Transverse colon (tissue), 4 donors: ENCODE measurements at regions not wholly inside any gene's neighbourhood (a gene's known extent, or its start where the extent isn't known, plus 50 kb on each side); places are given as distances from the start of the nearest gene placed in this dataset.

Experiments used
- POLR2AphosphoS5 ChIP-seq, 3 donors: sonication (generic); formaldehyde crosslinking; IDR thresholded peaks; one replicate each; pipeline ENCODE4 v1.6.1; 2016; ENCODE audit warnings: antibody characterized with exemption in 3 of 3
- TF ChIP-seq, protein P1 (sequence below), 5 experiments: fragments of 200-600 bp in 3 of 5; fragments of 450-650 bp in 2 of 5; sonication (generic) in 3 of 5; IDR thresholded peaks; 1 replicate in 2 of 5; 2 replicates in 3 of 5; pipeline ENCODE4 v1.5.1; 2016 to 2017; ENCODE audit warnings: antibody characterized with exemption in 5 of 5, inconsistent platforms in 3 of 5, mild to moderate bottlenecking in 2 of 5, moderate library complexity in 1 of 5

DNA sequence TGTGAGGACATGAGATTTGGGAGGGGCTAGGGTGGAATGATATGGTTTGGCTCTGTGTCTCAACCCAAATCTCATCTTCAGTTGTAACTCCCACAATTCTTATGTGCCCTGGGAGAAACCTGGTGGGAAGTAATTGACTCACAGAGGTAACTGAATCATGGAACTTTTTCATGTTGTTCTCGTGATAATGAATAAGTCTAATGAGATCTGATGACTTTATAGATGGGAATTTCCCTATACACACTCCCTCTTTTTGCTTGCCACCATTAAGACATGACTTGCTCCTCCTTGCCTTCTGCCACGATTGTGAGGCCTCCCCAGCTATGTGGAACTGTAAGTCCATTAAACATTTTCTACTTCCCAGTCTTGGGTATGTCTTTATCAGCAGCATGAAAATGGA is 253.2 kb upstream of the GK2 start:
- TF ChIP-seq, protein P1, sequence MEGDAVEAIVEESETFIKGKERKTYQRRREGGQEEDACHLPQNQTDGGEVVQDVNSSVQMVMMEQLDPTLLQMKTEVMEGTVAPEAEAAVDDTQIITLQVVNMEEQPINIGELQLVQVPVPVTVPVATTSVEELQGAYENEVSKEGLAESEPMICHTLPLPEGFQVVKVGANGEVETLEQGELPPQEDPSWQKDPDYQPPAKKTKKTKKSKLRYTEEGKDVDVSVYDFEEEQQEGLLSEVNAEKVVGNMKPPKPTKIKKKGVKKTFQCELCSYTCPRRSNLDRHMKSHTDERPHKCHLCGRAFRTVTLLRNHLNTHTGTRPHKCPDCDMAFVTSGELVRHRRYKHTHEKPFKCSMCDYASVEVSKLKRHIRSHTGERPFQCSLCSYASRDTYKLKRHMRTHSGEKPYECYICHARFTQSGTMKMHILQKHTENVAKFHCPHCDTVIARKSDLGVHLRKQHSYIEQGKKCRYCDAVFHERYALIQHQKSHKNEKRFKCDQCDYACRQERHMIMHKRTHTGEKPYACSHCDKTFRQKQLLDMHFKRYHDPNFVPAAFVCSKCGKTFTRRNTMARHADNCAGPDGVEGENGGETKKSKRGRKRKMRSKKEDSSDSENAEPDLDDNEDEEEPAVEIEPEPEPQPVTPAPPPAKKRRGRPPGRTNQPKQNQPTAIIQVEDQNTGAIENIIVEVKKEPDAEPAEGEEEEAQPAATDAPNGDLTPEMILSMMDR (IDR thresholded peaks at IDR 0.05), result no peak
- no peak for TF ChIP-seq POLR2AphosphoS5 (IDR thresholded peaks at IDR 0.05)
